Umbilical cord (tissue), 1 donor: ENCODE measurements at regions not wholly inside any gene's neighbourhood (a gene's known extent, or its start where the extent isn't known, plus 50 kb on each side); places are given as distances from the start of the nearest gene placed in this dataset.
"Not testable (repeated sequence)": the region's sequence is repeated elsewhere in the genome, so short reads cannot be mapped to it uniquely, and the experiment has no call there.

Source experiments
- DNase-seq: peaks from one replicate; pipeline ENCODE4 v3.0.0-alpha.2; 2015; ENCODE audit warnings: low spot score

- DNase-seq, result no peak
Observed at GRCh38 chr2:146429366-146429765, 1415.5 kb upstream of the ACVR2A start.

GRCh38 chr2:146417942-146418341 is 1426.9 kb upstream of the ACVR2A start:
- DNase-seq, result no peak

GRCh38 chr2:146415291-146415690 is 1429.5 kb upstream of the ACVR2A start:
- no peak for DNase-seq

GRCh38 chr2:146414456-146414855 is 1430.4 kb upstream of the ACVR2A start:
- peak; percentile 2 for DNase-seq

- DNase-seq, result no peak
Observed at GRCh38 chr2:146413086-146413610, 1431.7 kb upstream of the ACVR2A start.

- no peak for DNase-seq
Observed at GRCh38 chr2:146412625-146413024, 1432.2 kb upstream of the ACVR2A start.

- not testable (repeated sequence) for DNase-seq
Observed at GRCh38 chr2:146405402-146406309, 1439.2 kb upstream of the ACVR2A start.

GRCh38 chr2:146403546-146404160 is 1441.2 kb upstream of the ACVR2A start:
- DNase-seq, result not testable (repeated sequence)

GRCh38 chr2:146392631-146393030 is 1452.2 kb upstream of the ACVR2A start:
- DNase-seq, result no peak

GRCh38 chr2:146392186-146392585 is 1452.6 kb upstream of the ACVR2A start:
- DNase-seq, result no peak

GRCh38 chr2:146388757-146389156 is 1456.1 kb upstream of the ACVR2A start:
- no peak for DNase-seq

- no peak for DNase-seq
Observed at GRCh38 chr2:146386096-146386495, 1458.7 kb upstream of the ACVR2A start.

GRCh38 chr2:146385031-146385430 is 1459.8 kb upstream of the ACVR2A start:
- DNase-seq, result no peak

- DNase-seq, result no peak
Observed at GRCh38 chr2:146376511-146377064, 1468.2 kb upstream of the ACVR2A start.

- no peak for DNase-seq
Observed at GRCh38 chr2:146374505-146374904, 1470.3 kb upstream of the ACVR2A start.

- DNase-seq, result not testable (repeated sequence)
Observed at GRCh38 chr2:146371364-146371763, 1473.5 kb upstream of the ACVR2A start.

- no peak for DNase-seq
Observed at GRCh38 chr2:146370826-146371225, 1474.0 kb upstream of the ACVR2A start.

- DNase-seq, result no peak
Observed at GRCh38 chr2:146366276-146366675, 1478.6 kb upstream of the ACVR2A start.

GRCh38 chr2:146365041-146365440 is 1479.8 kb upstream of the ACVR2A start:
- no peak for DNase-seq

GRCh38 chr2:146363731-146364130 is 1481.1 kb upstream of the ACVR2A start:
- peak; percentile 41 for DNase-seq

- DNase-seq, result no peak
Observed at GRCh38 chr2:146351689-146352088, 1493.1 kb upstream of the ACVR2A start.

- no peak for DNase-seq
Observed at GRCh38 chr2:146349334-146349733, 1495.5 kb upstream of the ACVR2A start.
